Rectal smooth muscle tissue (tissue), 1 donor: ENCODE measurements at regions not wholly inside any gene's neighbourhood (a gene's known extent, or its start where the extent isn't known, plus 50 kb on each side); places are given as distances from the start of the nearest gene placed in this dataset.

Experiments
- H3K27ac ChIP-seq: one replicate; pipeline ENCODE4 v1.7.0; 2013; ENCODE audit warnings: low read depth, low read length, inconsistent platforms
- H3K27me3 ChIP-seq: one replicate; pipeline ENCODE4 v1.7.0; 2013; ENCODE audit warnings: low read length; ENCODE audit not compliant: control insufficient read depth, insufficient read depth
- H3K36me3 ChIP-seq: one replicate; pipeline ENCODE4 v1.7.0; 2013; ENCODE audit warnings: low read length; ENCODE audit not compliant: control insufficient read depth, insufficient read depth
- H3K4me1 ChIP-seq: one replicate; pipeline ENCODE4 v1.7.0; 2013; ENCODE audit warnings: low read length; ENCODE audit not compliant: control insufficient read depth, insufficient read depth
- H3K4me3 ChIP-seq: one replicate; pipeline ENCODE4 v1.7.0; 2013; ENCODE audit warnings: low read length
- H3K9ac ChIP-seq: one replicate; pipeline ENCODE4 v1.7.0; 2013; ENCODE audit warnings: low read length

DNA sequence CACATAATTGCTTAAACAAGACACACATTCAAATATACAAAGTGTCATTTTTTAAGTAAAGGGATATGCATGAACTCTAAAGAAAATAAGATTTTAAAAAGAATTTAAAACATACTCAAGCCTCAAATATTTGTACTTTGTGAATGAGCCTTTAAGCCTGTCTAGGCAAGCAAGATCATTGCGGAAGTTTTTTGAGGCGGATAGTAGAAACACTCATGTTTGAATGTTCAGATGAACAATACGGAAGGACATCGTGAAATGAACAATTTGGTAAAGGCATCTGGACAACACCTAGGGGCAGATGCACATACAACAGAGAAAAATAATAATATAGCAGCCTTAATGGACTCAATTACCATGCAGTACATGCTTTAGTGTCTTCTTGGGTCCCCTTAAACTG, 928.9 kb downstream of the TFAP2A start:
- H3K27me3 ChIP-seq, result no peaks in the 10 kb centered on the region
- no peak overlapping the region for H3K27ac ChIP-seq
- H3K9ac ChIP-seq, result no peak overlapping the region
- no peak overlapping the region for H3K4me3 ChIP-seq
- no peaks in the 10 kb centered on the region for H3K4me1 ChIP-seq
- H3K36me3 ChIP-seq, result no peaks in the 10 kb centered on the region

DNA sequence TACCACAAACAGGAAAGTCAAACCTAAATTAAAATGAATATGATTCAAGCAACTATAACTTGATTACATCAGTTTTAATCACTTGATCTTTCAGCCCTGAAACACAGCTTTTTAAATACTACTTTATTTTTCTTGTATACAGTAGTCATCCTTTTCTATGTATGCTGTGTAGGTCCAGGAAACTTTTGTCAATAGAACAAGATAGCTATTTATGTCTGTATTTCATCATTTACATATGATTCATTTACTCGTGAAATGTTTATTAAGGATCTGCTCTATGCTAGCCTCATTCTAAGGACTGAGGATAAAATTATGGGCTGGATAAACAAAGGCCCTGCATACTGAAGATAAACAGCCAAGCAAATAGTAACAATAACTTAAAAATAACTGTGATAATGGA, 930.2 kb downstream of the TFAP2A start:
- H3K36me3 ChIP-seq, result no peaks in the 10 kb centered on the region
- no peak overlapping the region for H3K27ac ChIP-seq
- H3K4me3 ChIP-seq, result no peak overlapping the region
- H3K4me1 ChIP-seq, result no peaks in the 10 kb centered on the region
- H3K27me3 ChIP-seq, result no peaks in the 10 kb centered on the region
- no peak overlapping the region for H3K9ac ChIP-seq

DNA sequence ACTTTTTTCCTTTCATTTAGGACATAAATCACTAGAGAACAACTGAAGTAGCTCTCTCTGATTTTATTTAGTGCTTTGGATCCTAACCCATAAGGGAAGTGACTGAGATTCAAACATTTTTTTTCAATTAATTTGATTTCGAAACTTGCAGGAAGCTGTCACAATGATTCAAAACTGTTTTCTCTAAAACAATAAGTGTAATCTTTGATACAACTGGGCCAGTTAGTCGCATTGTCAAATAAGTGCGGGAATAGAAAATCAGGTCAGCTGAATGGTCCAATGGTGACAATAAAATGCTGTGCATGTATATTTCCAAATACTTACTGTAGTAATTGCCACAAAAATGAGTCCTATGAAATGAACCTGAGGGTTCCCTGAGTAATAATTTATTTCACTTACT, 930.8 kb downstream of the TFAP2A start:
- Histone ChIP-seq H3K9ac (no peak overlapping the region), H3K36me3 (no peaks in the 10 kb centered on the region), H3K4me3 (no peak overlapping the region), H3K27me3 (no peaks in the 10 kb centered on the region), H3K4me1 (no peaks in the 10 kb centered on the region), H3K27ac (no peak overlapping the region)

DNA sequence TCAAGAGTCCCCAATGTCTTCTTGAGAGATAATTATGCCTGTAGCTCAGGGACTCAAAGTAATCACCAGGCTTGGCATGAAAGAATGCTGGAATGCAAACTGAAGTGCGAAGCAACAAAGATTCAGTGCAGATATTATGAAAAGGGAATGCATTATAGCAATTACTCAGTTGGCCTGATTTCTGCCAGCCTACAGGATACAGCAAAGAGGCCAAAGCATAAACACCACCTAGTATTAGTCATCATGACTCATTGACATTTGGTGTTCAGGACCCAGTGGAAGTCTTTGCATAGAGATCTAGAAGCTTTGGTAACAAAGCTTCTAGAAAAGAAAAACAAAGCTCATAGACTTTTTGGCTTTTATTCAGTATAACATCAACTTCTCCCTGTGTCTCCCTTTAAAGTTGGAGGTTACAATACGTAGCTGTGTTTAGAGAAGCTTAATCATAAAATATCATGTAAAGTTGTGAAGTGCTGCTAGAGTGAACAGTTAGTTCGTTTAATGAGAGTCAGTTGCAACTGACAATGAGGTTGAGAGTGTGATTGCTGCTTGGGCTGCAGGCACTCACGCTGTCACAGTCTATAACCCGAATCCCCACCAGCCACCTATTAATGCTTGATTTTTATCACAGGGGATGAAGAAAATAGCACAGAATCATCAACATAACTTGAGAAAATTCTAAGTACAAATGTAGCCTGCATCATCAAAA, 932.7 kb downstream of the TFAP2A start:
- Histone ChIP-seq H3K4me3 (no peak overlapping the region), H3K9ac (no peak overlapping the region), H3K27me3 (no peaks in the 10 kb centered on the region), H3K27ac (no peak overlapping the region), H3K4me1 (no peaks in the 10 kb centered on the region), H3K36me3 (no peaks in the 10 kb centered on the region)

DNA sequence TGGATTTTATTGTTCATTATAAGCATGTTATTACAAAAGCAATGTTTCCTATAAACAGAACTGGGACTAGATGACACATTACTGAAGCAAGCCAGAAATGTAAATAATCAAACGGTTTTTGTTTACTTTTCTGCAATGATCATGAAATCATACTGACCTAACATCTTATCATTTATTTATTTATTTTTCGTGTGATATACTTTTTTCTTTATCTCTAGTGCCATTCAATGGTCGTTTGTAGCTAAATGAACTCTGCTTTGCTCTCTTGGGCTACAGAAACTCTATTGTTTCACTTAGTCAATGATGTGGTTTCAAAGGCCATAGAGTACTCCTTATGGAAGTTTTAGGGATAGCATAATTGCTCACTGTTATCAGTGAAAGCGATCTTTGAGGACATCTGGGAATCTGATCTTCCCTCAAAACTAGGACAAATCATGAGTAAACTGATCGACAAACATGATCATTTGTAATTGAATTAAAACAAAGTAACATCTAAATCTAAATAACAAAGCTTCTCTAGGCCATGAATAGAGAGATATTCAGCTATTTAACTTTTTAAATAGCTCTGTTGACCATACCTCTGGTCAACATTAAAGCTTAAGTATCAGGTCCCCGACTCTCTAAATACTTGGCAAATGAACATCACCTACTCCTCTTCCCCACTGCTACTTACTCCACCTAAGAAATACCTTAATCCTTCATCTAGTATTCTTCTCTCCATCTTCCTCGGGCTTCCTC, 933.4 kb downstream of the TFAP2A start:
- Histone ChIP-seq H3K36me3 (no peaks in the 10 kb centered on the region), H3K9ac (no peak overlapping the region), H3K27me3 (no peaks in the 10 kb centered on the region), H3K27ac (no peak overlapping the region), H3K4me3 (no peak overlapping the region), H3K4me1 (no peaks in the 10 kb centered on the region)

DNA sequence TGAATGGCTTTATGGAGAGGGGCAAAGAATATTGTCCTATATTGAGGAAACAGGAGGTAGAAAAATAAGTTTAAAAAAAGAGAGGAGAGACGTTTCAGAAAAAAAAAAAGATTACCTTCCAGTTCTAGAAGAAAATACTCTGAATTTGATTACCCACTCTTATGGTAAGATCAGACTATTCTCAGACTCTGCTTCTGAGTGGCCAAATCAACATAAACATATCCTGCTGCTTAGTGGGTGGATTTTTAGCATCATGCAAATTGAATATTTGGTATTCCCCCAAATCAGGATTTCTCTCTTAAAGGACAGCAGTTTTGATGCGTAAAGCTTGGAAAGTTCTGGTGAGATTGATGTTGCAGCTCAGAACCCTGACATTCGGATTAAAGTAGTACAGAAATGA, 946.6 kb downstream of the TFAP2A start:
- Histone ChIP-seq H3K4me3 (no peak overlapping the region), H3K9ac (no peak overlapping the region), H3K36me3 (no peaks in the 10 kb centered on the region), H3K4me1 (no peaks in the 10 kb centered on the region), H3K27me3 (no peaks in the 10 kb centered on the region), H3K27ac (no peak overlapping the region)

DNA sequence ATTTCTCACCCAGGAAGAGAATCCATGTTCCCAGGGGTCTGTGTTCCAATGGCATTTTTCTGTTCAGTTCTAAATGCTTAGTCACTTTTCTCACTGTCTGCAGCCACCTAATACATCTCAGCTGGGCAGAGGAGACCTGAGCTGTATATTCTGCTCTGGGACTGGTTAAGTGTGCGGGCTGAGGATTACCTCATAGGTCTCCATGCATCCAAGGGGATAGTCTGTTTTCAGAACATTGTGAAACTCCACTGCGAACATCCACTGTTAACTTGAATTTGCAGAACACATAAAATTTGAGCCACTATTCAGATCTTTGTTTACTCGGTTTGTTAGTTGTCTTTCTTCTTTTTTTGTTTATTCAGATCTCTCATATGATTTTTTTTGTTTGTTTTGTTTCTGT, 947.1 kb downstream of the TFAP2A start:
- Histone ChIP-seq H3K27me3 (no peaks in the 10 kb centered on the region), H3K4me3 (no peak overlapping the region), H3K4me1 (no peaks in the 10 kb centered on the region), H3K9ac (no peak overlapping the region), H3K36me3 (no peaks in the 10 kb centered on the region), H3K27ac (no peak overlapping the region)

DNA sequence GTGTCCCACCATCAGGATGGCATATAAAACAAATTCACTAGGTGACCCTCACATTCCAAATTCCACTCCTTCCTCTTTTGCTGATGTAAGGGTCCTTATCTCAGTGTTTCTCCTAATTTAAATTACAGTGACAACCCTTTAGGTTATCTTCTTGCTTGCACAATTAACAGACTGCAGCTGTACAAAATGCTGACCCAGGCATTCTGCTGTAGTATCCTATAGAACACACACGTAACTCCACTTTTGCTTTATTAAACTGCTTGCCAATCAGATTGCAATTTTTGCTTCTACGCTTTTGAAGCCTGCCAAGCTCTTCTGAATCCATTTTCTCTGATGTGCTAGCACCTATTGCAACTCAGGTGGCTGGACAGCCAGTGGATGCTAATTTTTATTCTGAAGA, 950.3 kb downstream of the TFAP2A start:
- Histone ChIP-seq H3K4me1 (no peaks in the 10 kb centered on the region), H3K27ac (no peak overlapping the region), H3K36me3 (no peaks in the 10 kb centered on the region), H3K27me3 (no peaks in the 10 kb centered on the region), H3K4me3 (no peak overlapping the region), H3K9ac (no peak overlapping the region)

DNA sequence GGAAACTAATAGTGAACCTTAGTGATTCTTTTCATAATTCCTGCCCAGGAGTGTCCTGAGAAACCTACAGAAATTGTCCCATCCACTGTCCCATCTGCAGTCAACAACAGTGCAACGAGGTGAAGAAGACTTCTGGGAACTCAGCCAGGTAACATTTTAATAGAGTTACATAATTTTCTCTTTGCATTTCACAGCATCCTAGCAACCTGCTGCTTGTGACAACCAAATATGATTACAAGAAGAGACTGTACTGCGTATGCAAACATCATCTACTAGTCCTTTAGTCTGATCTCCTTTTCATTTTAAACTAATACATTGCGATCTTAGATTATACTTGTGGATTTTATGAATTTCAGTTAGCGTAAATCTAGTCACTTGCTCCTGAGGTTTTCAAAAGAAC, 951.6 kb downstream of the TFAP2A start:
- Histone ChIP-seq H3K4me3 (no peak overlapping the region), H3K27me3 (no peaks in the 10 kb centered on the region), H3K36me3 (no peaks in the 10 kb centered on the region), H3K27ac (no peak overlapping the region), H3K4me1 (no peaks in the 10 kb centered on the region), H3K9ac (no peak overlapping the region)

DNA sequence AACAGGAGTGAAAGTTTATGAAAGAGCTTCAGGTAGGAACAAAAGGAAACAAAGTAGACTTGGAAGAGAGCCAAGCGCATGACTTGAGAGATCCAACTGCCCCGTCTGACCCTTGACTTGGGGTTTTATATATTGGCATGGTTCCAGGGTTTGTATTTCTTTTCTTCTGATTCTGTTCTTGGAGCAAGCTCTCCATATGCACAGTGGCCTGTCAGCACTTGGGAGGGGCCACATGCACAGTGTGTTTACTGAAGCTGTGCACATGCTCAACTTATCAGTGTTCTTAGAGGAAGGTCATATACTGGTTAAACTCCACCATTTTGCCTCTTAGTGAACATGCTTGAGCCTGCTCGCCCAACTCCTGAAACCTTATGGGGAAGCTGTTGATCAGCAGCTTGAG, 953.7 kb downstream of the TFAP2A start:
- H3K4me1 ChIP-seq, result no peaks in the 10 kb centered on the region
- H3K36me3 ChIP-seq, result no peaks in the 10 kb centered on the region
- H3K27me3 ChIP-seq, result no peaks in the 10 kb centered on the region
- no peak overlapping the region for H3K27ac ChIP-seq
- no peak overlapping the region for H3K4me3 ChIP-seq
- no peak overlapping the region for H3K9ac ChIP-seq

DNA sequence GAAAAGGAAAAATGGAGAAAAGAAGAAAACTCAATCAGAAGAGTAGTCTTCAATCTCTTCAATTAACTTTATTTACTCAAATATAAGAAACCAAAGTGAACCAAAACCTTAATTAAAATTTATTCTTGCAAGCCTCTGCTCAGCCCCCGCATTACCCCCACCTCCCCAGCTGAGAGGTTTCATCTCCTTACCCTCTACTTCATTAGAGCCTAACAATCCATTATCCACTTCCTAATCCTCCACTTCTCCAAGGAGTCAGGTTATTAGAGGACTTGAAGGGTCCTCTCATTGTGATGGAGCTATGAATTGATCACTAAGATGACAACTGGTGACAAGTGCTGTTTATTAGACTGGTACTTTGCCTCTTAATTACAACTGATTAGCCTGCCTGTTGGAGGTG, 956.5 kb downstream of the TFAP2A start:
- Histone ChIP-seq H3K27ac (no peak overlapping the region), H3K36me3 (no peaks in the 10 kb centered on the region), H3K4me3 (no peak overlapping the region), H3K9ac (no peak overlapping the region), H3K4me1 (no peaks in the 10 kb centered on the region), H3K27me3 (no peaks in the 10 kb centered on the region)

DNA sequence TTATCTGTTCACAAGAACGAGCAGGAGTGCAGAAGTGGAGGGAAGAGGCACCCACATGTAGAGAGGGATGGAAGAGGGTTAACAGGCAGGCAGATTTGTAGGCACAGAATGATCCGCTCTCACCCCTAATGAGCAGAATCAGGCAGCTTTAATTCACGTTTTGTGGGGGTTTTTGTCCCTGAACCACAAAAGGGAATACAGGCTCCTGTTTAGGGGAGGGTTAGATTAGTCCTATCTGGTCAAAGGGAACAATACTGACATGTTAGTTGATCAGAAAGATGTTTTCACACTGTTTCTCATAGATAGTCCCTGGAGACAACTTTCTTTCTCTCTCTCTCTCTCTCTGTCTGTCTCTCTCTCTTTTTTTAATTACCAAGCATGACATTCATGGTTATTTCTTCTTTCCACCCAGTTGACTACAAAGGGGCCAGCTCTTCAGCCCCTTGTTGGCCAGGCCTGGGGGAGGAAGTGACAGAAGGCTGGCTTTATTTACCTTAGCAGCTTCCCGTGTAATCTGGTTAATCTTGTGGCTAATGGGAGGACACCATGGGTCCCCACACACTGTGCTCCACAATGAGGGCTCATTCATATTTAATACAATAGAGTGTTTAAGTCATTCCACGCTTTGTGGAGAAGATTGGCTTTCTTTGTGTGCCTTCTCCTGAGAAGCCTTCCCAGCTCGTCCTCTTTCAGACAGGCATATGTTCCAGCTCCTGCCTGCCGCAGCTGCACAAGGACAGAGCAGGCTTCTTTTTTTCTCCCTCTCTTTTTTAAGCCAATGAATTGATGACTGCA, 958.8 kb downstream of the TFAP2A start:
- no peak overlapping the region for H3K27ac ChIP-seq
- H3K4me3 ChIP-seq, result no peak overlapping the region
- H3K36me3 ChIP-seq, result no peaks in the 10 kb centered on the region
- no peaks in the 10 kb centered on the region for H3K27me3 ChIP-seq
- H3K4me1 ChIP-seq, result no peaks in the 10 kb centered on the region
- no peak overlapping the region for H3K9ac ChIP-seq
